Liver (tissue), 7 donors: ENCODE measurements at regions not wholly inside any gene's neighbourhood (a gene's known extent, or its start where the extent isn't known, plus 50 kb on each side); places are given as distances from the start of the nearest gene placed in this dataset.
"Not testable (repeated sequence)": the region's sequence is repeated elsewhere in the genome, so short reads cannot be mapped to it uniquely, and the experiment has no call there.

ENCODE experiments used
- DNase-seq: peaks from one replicate; pipeline ENCODE4 v3.0.0-alpha.2; 2017; ENCODE audit warnings: low spot score
- H3K27ac ChIP-seq, 2 donors: one replicate each; pipeline ENCODE4 v1.7.0; 2013; ENCODE audit warnings: inconsistent platforms in 2 of 2, low read length in 2 of 2, control low read depth in 1 of 2, low read depth in 1 of 2, mild to moderate bottlenecking in 1 of 2
- H3K27me3 ChIP-seq, 4 donors: one replicate each; pipeline versions ENCODE4 v1.6.1 to v1.7.0; 2013; ENCODE audit warnings: low read length in 3 of 4, inconsistent platforms in 1 of 4, mild to moderate bottlenecking in 1 of 4, moderate library complexity in 1 of 4; ENCODE audit not compliant: control insufficient read depth in 4 of 4, insufficient read depth in 4 of 4
- H3K36me3 ChIP-seq, 4 donors: one replicate each; pipeline versions ENCODE4 v1.6.1 to v1.7.0; 2013; ENCODE audit warnings: low read length in 3 of 4, mild to moderate bottlenecking in 3 of 4, low read depth in 1 of 4, moderate library complexity in 1 of 4; ENCODE audit not compliant: control insufficient read depth in 4 of 4, insufficient read depth in 3 of 4
- H3K4me1 ChIP-seq, 4 donors: one replicate each; pipeline versions ENCODE4 v1.6.1 to v1.7.0; 2013; ENCODE audit warnings: low read length in 3 of 4, mild to moderate bottlenecking in 3 of 4, moderate library complexity in 1 of 4; ENCODE audit not compliant: control insufficient read depth in 4 of 4, insufficient read depth in 4 of 4
- H3K4me3 ChIP-seq, 3 donors: one replicate each; pipeline versions ENCODE4 v1.6.1 to v1.7.0; 2013; ENCODE audit warnings: low read length in 3 of 3, control low read depth in 1 of 3, low read depth in 1 of 3, mild to moderate bottlenecking in 1 of 3
- H3K9ac ChIP-seq, 2 donors: one replicate each; pipeline ENCODE4 v1.7.0; 2013; ENCODE audit warnings: low read length in 2 of 2, mild to moderate bottlenecking in 2 of 2, moderate library complexity in 2 of 2, control low read depth in 1 of 2, low read depth in 1 of 2
- H3K9me3 ChIP-seq, 4 donors: one replicate each; pipeline versions ENCODE4 v1.6.1 to v1.7.0; 2013; ENCODE audit warnings: low read length in 3 of 4; ENCODE audit not compliant: control insufficient read depth in 4 of 4
- EGR1 ChIP-seq, 2 donors: IDR thresholded peaks; 2 replicates each; pipeline ENCODE4 v1.6.1; 2016 to 2018; ENCODE audit warnings: antibody characterized with exemption in 2 of 2, low read depth in 2 of 2
- FOXA1 ChIP-seq: IDR thresholded peaks from 2 replicates; pipeline ENCODE4 v1.6.1; 2016; ENCODE audit warnings: antibody characterized with exemption
- FOXA2 ChIP-seq: IDR thresholded peaks from 2 replicates; pipeline ENCODE4 v1.6.1; 2016; ENCODE audit warnings: antibody characterized with exemption
- GABPA ChIP-seq, 2 donors: IDR thresholded peaks in 1 of 2; conservative IDR thresholded peaks in 1 of 2; 2 replicates each; pipeline ENCODE4 v1.6.1; 2016; ENCODE audit warnings: antibody characterized with exemption in 2 of 2, mild to moderate bottlenecking in 1 of 2, moderate library complexity in 1 of 2
- HNF4A ChIP-seq, 2 donors: conservative IDR thresholded peaks; 2 replicates each; pipeline ENCODE4 v1.6.1; 2016; ENCODE audit warnings: antibody characterized with exemption in 2 of 2, mild to moderate bottlenecking in 2 of 2
- HNF4G ChIP-seq: IDR thresholded peaks from 2 replicates; pipeline ENCODE4 v1.6.1; 2016; ENCODE audit warnings: antibody characterized with exemption
- JUND ChIP-seq, 2 donors: IDR thresholded peaks; 2 replicates each; pipeline ENCODE4 v1.6.1; 2016; ENCODE audit warnings: antibody characterized with exemption in 2 of 2
- RAD21 ChIP-seq, 2 donors: IDR thresholded peaks; 2 replicates each; pipeline ENCODE4 v1.6.1; 2016; ENCODE audit warnings: antibody characterized with exemption in 2 of 2, mild to moderate bottlenecking in 2 of 2
- REST ChIP-seq: IDR thresholded peaks from 2 replicates; pipeline ENCODE4 v1.6.1; 2016; ENCODE audit warnings: antibody characterized with exemption, mild to moderate bottlenecking
- RXRA ChIP-seq, 2 donors: IDR thresholded peaks; 2 replicates each; pipeline ENCODE4 v1.6.1; 2017 to 2018; ENCODE audit warnings: antibody characterized with exemption in 2 of 2, mild to moderate bottlenecking in 1 of 2
- SP1 ChIP-seq: IDR thresholded peaks from 2 replicates; pipeline ENCODE4 v1.6.1; 2018; ENCODE audit warnings: antibody characterized with exemption, mild to moderate bottlenecking
- TAF1 ChIP-seq: conservative IDR thresholded peaks from 2 replicates; pipeline ENCODE4 v1.6.1; 2016; ENCODE audit warnings: antibody characterized with exemption, mild to moderate bottlenecking
- YY1 ChIP-seq: IDR thresholded peaks from 2 replicates; pipeline ENCODE4 v1.6.1; 2016; ENCODE audit warnings: antibody characterized with exemption, mild to moderate bottlenecking
- ZBTB33 ChIP-seq: IDR thresholded peaks from 2 replicates; pipeline ENCODE4 v1.6.1; 2016; ENCODE audit warnings: antibody characterized with exemption
- WGBS: extraction: QIAGEN DNeasy Blood & Tissue Kit; methylation state at CpG from one replicate; pipeline ENCODE4 v1.1.7; 2013; 5-methylcytosine and 5-hydroxymethylcytosine counted together
- TF ChIP-seq, protein P1 (sequence below): IDR thresholded peaks from 2 replicates; pipeline ENCODE4 v1.6.1; 2016; ENCODE audit warnings: antibody characterized with exemption
- TF ChIP-seq, protein P2 (sequence below): IDR thresholded peaks from 2 replicates; pipeline ENCODE4 v1.6.1; 2016; ENCODE audit warnings: antibody characterized with exemption
- donor health status: healthy.
- donor health status: healthy.
- donor health status: healthy.
- donor health status: healthy.

- Histone ChIP-seq H3K4me3 (no peak overlapping the region), H3K36me3 (no peaks in the 10 kb centered on the region), H3K27me3 (no peaks in the 10 kb centered on the region), H3K27ac (no peak overlapping the region), H3K9ac (no peak overlapping the region), H3K4me1 (no peaks in the 10 kb centered on the region), H3K9me3 (no peaks in the 10 kb centered on the region)
- TF ChIP-seq, protein P1, sequence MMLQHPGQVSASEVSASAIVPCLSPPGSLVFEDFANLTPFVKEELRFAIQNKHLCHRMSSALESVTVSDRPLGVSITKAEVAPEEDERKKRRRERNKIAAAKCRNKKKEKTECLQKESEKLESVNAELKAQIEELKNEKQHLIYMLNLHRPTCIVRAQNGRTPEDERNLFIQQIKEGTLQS = no peak
- TF ChIP-seq TAF1 (no peak), HNF4A (conservative IDR thresholded peaks at IDR 0.05) (no peak), REST (no peak), GABPA (IDR thresholded peaks at IDR 0.05 in 1 of 2, conservative IDR thresholded peaks at IDR 0.05 in 1 of 2) (no peak), SP1 (no peak), FOXA2 (no peak), RXRA (IDR thresholded peaks at IDR 0.05) (no peak), EGR1 (IDR thresholded peaks at IDR 0.05; ENCODE audit: low read depth in 2 of 2) (no peak), RAD21 (IDR thresholded peaks at IDR 0.05) (no peak), ZBTB33 (no peak), JUND (IDR thresholded peaks at IDR 0.05) (no peak), HNF4G (no peak), FOXA1 (no peak), YY1 (no peak)
- TF ChIP-seq, protein P2, sequence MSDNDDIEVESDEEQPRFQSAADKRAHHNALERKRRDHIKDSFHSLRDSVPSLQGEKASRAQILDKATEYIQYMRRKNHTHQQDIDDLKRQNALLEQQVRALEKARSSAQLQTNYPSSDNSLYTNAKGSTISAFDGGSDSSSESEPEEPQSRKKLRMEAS = no peak
- no peak for DNase-seq
- WGBS = 68% methylated on average over 2 of the region's 2 CpGs
Observed at GRCh38 chr9:7489036-7489435, 310.5 kb downstream of the DMAC1 start.

GRCh38 chr9:7484014-7484413 lies 315.6 kb downstream of the DMAC1 start:
- H3K9me3 ChIP-seq, DNase-seq, H3K4me3 ChIP-seq, H3K4me1 ChIP-seq, H3K27me3 ChIP-seq, H3K27ac ChIP-seq, H3K9ac ChIP-seq, H3K36me3 ChIP-seq: not testable (repeated sequence)
- 62% methylated on average over 1 of the region's 1 CpG for WGBS
